K562 (cell line): ENCODE measurements at regions not wholly inside any gene's neighbourhood (a gene's known extent, or its start where the extent isn't known, plus 50 kb on each side); places are given as distances from the start of the nearest gene placed in this dataset.

Experiments
- ATAC-seq: fragments of 200-7000 bp; cut with Tn5 transposase; 3 replicates; pipeline ENCODE4 v1.9.1; 2020; ENCODE audit warnings: moderate library complexity
- BruUV-seq: library from RNA; stranded (reverse); fragments of 400-500 nt; replicated peaks from 2 replicates; lab custom pipeline; 2021; lab: Mats Ljungman, UMichigan
- CTCF ChIA-PET: fragments of 300-600 bp; formaldehyde crosslinking; extraction: SDS; loops from one replicate; lab custom pipeline; 2021; ENCODE audit warnings: low intra/inter-chr PET ratio; lab: Yijun Ruan, JAX
- POLR2A ChIA-PET: fragments of 300-600, 350-650 bp; sonication (Branson Sonifier 250); formaldehyde crosslinking; extraction: SDS; loops from one replicate; lab custom pipeline; 2021; ENCODE audit warnings: antibody characterized with exemption, inconsistent platforms; lab: Yijun Ruan, JAX
- DNase-seq, 4 experiments: peaks; one replicate each; pipeline versions ENCODE4 v3.0.0 to v3.0.0-alpha.2; 2011 to 2018; ENCODE audit warnings: low spot score in 3 of 4, mixed read lengths in 3 of 4; ENCODE audit errors: extremely low read depth in 1 of 4
- FAIRE-seq: peaks from 2 replicates; lab custom pipeline; 2011; peaks lifted over from hg19 to GRCh38; lab: Jason Lieb, UNC
- H2AFZ ChIP-seq: 2 replicates; pipeline ENCODE4 v1.6.0; 2011; ENCODE audit warnings: low read depth, low read length, control low read depth, inconsistent platforms
- H3K27ac ChIP-seq: fragments of 200-600 bp; 3 replicates; pipeline ENCODE4 v1.8.0; 2011; ENCODE audit warnings: low read depth, mild to moderate bottlenecking, control low read depth, inconsistent platforms, low read length, moderate library complexity, mixed read lengths; ENCODE audit errors: extremely low read depth
- H3K27me3 ChIP-seq, 2 experiments: fragments of 300-600 bp in 1 of 2; 2 replicates in 1 of 2; 3 replicates in 1 of 2; pipeline versions ENCODE4 v1.6.0 to v1.8.0; 2011; ENCODE audit warnings: inconsistent platforms in 2 of 2, low read length in 2 of 2, mild to moderate bottlenecking in 1 of 2, mixed read lengths in 1 of 2, moderate library complexity in 1 of 2; ENCODE audit not compliant: control insufficient read depth in 2 of 2, insufficient read depth in 2 of 2
- H3K36me3 ChIP-seq: fragments of 300-600 bp; 3 replicates; pipeline ENCODE4 v1.8.0; 2011; ENCODE audit warnings: mild to moderate bottlenecking, low read length, inconsistent platforms; ENCODE audit not compliant: control insufficient read depth, insufficient read depth
- H3K4me1 ChIP-seq, 2 experiments: fragments of 200-600 bp in 1 of 2; replicated peaks in 1 of 2; 2 replicates in 1 of 2; 3 replicates in 1 of 2; pipeline versions ENCODE4 v1.5.1 to v1.8.0; 2011; ENCODE audit warnings: inconsistent platforms in 2 of 2, low read length in 2 of 2, mild to moderate bottlenecking in 1 of 2, mixed read lengths in 1 of 2, moderate library complexity in 1 of 2; ENCODE audit not compliant: control insufficient read depth in 2 of 2, insufficient read depth in 2 of 2
- H3K4me2 ChIP-seq: 2 replicates; pipeline ENCODE4 v1.6.1; 2011; ENCODE audit warnings: low read length, control low read depth, inconsistent platforms, mixed read lengths; ENCODE audit not compliant: insufficient read depth
- H3K4me3 ChIP-seq: fragments of 200-600 bp; sonication (generic), shearing (Covaris generic); 2 replicates; pipeline ENCODE4 v1.5.1; 2016; ENCODE audit warnings: control low read depth, inconsistent platforms
- H3K79me2 ChIP-seq: fragments of 200-600 bp; 3 replicates; pipeline ENCODE4 v1.8.0; 2011; ENCODE audit warnings: low read length, inconsistent platforms; ENCODE audit not compliant: control insufficient read depth, insufficient read depth
- H3K9ac ChIP-seq, 2 experiments: 2 replicates each; pipeline versions ENCODE4 v1.6.0 to v1.6.1; 2011; ENCODE audit warnings: low read depth in 2 of 2, low read length in 2 of 2, control low read depth in 1 of 2, inconsistent platforms in 1 of 2, mild to moderate bottlenecking in 1 of 2, mixed read lengths in 1 of 2; ENCODE audit not compliant: insufficient read depth in 1 of 2
- H3K9me1 ChIP-seq: one replicate; pipeline ENCODE4 v1.6.0; 2011; ENCODE audit warnings: inconsistent platforms, mild to moderate bottlenecking, low read length, moderate library complexity; ENCODE audit not compliant: control insufficient read depth, insufficient read depth
- H3K9me3 ChIP-seq: replicated peaks from 2 replicates; pipeline ENCODE4 v1.5.1; 2011; ENCODE audit warnings: low read depth, low read length, inconsistent platforms; ENCODE audit not compliant: control insufficient read depth, insufficient read depth
- H4K20me1 ChIP-seq: replicated peaks from 2 replicates; pipeline ENCODE4 v1.6.1; 2011; ENCODE audit warnings: low read length, inconsistent platforms, mixed read lengths; ENCODE audit not compliant: control insufficient read depth, insufficient read depth
- ELF4 ChIP-seq: fragments of 450-650 bp; formaldehyde crosslinking; IDR thresholded peaks from 2 replicates; pipeline ENCODE4 v1.4.0; 2022; ENCODE audit warnings: missing genetic modification characterization
- FIP1L1 ChIP-seq: fragments of 200-400 bp; formaldehyde crosslinking; IDR thresholded peaks from 2 replicates; pipeline ENCODE4 v1.6.1; 2018; ENCODE audit warnings: mild to moderate bottlenecking, low read depth, low read length; ENCODE audit not compliant: poor library complexity, severe bottlenecking
- GABPB1 ChIP-seq: sonication (generic); formaldehyde crosslinking; IDR thresholded peaks from 2 replicates; pipeline ENCODE4 v1.8.0; 2022; ENCODE audit warnings: mild to moderate bottlenecking, missing genetic modification reagents
- GMEB1 ChIP-seq: fragments of 250-450 bp; sonication (Bioruptor Pico); IDR thresholded peaks from 2 replicates; pipeline ENCODE4 v1.4.0; 2020; ENCODE audit warnings: mild to moderate bottlenecking
- KDM4B ChIP-seq, 2 experiments: fragments of 450-650 bp in 1 of 2; sonication (generic) in 1 of 2; IDR thresholded peaks; 2 replicates each; pipeline ENCODE4 v1.6.1; 2016 to 2017; ENCODE audit warnings: borderline replicate concordance in 2 of 2, antibody characterized with exemption in 1 of 2, low read depth in 1 of 2, mild to moderate bottlenecking in 1 of 2
- PYGO2 ChIP-seq: fragments of 450-650 bp; IDR thresholded peaks from 2 replicates; pipeline ENCODE4 v1.6.1; 2016; ENCODE audit warnings: mild to moderate bottlenecking, missing genetic modification characterization, moderate library complexity, missing compliant biosample characterization
- WGBS: fragments of 100-300 bp; shearing (Covaris generic); methylation state at CpG from one replicate; pipeline ENCODE4 v1.1.6; 2016; ENCODE audit warnings: low coverage, mixed read lengths; ENCODE audit not compliant: insufficient coverage; ENCODE audit errors: missing lambda C conversion rate; 5-methylcytosine and 5-hydroxymethylcytosine counted together
- in situ Hi-C: fragments of 300-500 bp; cut with MboI; formaldehyde crosslinking; loops from 4 replicates; pipeline ENCODE4 v1.15.0; 2018; ENCODE audit warnings: inconsistent platforms, mixed read lengths
- intact Hi-C: fragments of 100-400 bp; cut with micrococcal nuclease; formaldehyde crosslinking; loops from 2 replicates; pipeline ENCODE4 v1.14.2; 2022

- Histone ChIP-seq H2AFZ (no peak overlapping the region), H3K9me1 (no peaks in the 10 kb centered on the region), H3K9ac (no peak overlapping the region), H3K4me1 (no peaks in the 10 kb centered on the region), H3K27ac (no peak overlapping the region), H4K20me1 (no peaks in the 10 kb centered on the region), H3K79me2 (no peaks in the 10 kb centered on the region), H3K4me3 (no peak overlapping the region), H3K9me3 (no peaks in the 10 kb centered on the region), H3K36me3 (no peaks in the 10 kb centered on the region), H3K4me2 (no peak overlapping the region), H3K27me3 (no peaks in the 10 kb centered on the region)
- no peak for ATAC-seq
- BruUV-seq, result no TSS peak
- in situ Hi-C loops (no loop called here), intact Hi-C loops (no loop called here)
- no peak for TF ChIP-seq KDM4B (IDR thresholded peaks at IDR 0.05; ENCODE audit: borderline replicate concordance in 2 of 2, low read depth in 1 of 2)
- no peak for TF ChIP-seq PYGO2 (tag)
- TF ChIP-seq ELF4 (CRISPR knock-in tag), result no peak
- no peak for TF ChIP-seq GABPB1
- no peak for TF ChIP-seq FIP1L1
- TF ChIP-seq GMEB1 (CRISPR knock-in tag), result no peak
- CTCF ChIA-PET, result no interaction called here
- no peak for FAIRE-seq
- WGBS, result 0% methylated on average over 4 of the region's 4 CpGs
- POLR2A ChIA-PET, result no interaction called here
- DNase-seq, result no peak
These were observed 231.4 kb upstream of the OSR1 start for GRCh38 chr2:19589791-19590190.
